Neuronal stem cell (in vitro differentiated cells): ENCODE measurements at regions not wholly inside any gene's neighbourhood (a gene's known extent, or its start where the extent isn't known, plus 50 kb on each side); places are given as distances from the start of the nearest gene placed in this dataset.

Source experiments
- DNase-seq: peaks from one replicate; pipeline ENCODE4 v3.0.0-alpha.2; 2013; ENCODE audit warnings: low spot score
- H2AFZ ChIP-seq: one replicate; pipeline ENCODE4 v1.6.1; 2013; ENCODE audit warnings: mild to moderate bottlenecking, low read length, inconsistent platforms
- H2AK5ac ChIP-seq: 2 replicates; pipeline ENCODE4 v1.6.1; 2013; ENCODE audit warnings: low read depth, mild to moderate bottlenecking, inconsistent platforms, low read length, moderate library complexity, mixed read lengths
- H2BK120ac ChIP-seq: 2 replicates; pipeline ENCODE4 v1.6.1; 2013; ENCODE audit warnings: low read depth, mild to moderate bottlenecking, inconsistent platforms, low read length, moderate library complexity, mixed read lengths
- H2BK12ac ChIP-seq: one replicate; pipeline ENCODE4 v1.6.1; 2013; ENCODE audit warnings: low read length, inconsistent platforms
- H2BK15ac ChIP-seq: 2 replicates; pipeline ENCODE4 v1.6.1; 2013; ENCODE audit warnings: mild to moderate bottlenecking, low read length, inconsistent platforms, mixed read lengths
- H2BK5ac ChIP-seq: one replicate; pipeline ENCODE4 v1.6.1; 2013; ENCODE audit warnings: inconsistent platforms, mild to moderate bottlenecking, low read length, moderate library complexity
- H3K14ac ChIP-seq: one replicate; pipeline ENCODE4 v1.6.1; 2013; ENCODE audit warnings: low read length, inconsistent platforms
- H3K18ac ChIP-seq: 2 replicates; pipeline ENCODE4 v1.6.1; 2013; ENCODE audit warnings: low read length, inconsistent platforms
- H3K23ac ChIP-seq: 2 replicates; pipeline ENCODE4 v1.6.1; 2013; ENCODE audit warnings: low read depth, mild to moderate bottlenecking, mixed read lengths, low read length, inconsistent platforms; ENCODE audit not compliant: poor library complexity
- H3K27ac ChIP-seq: replicated peaks from 3 replicates; pipeline ENCODE4 v1.5.1; 2013; ENCODE audit warnings: low read length, inconsistent platforms
- H3K27me3 ChIP-seq, 3 experiments: 2 replicates each; pipeline ENCODE4 v1.6.1; 2013; ENCODE audit warnings: low read length in 3 of 3, mild to moderate bottlenecking in 2 of 3, inconsistent platforms in 1 of 3, low read depth in 1 of 3, mixed read lengths in 1 of 3, moderate library complexity in 1 of 3; ENCODE audit not compliant: control insufficient read depth in 3 of 3, insufficient read depth in 3 of 3
- H3K36me3 ChIP-seq, 2 donors: replicated peaks in 1 of 2; 2 replicates each; pipeline ENCODE4 v1.6.1; 2013; ENCODE audit warnings: low read length in 2 of 2; ENCODE audit not compliant: control insufficient read depth in 2 of 2, insufficient read depth in 2 of 2
- H3K4ac ChIP-seq: 2 replicates; pipeline ENCODE4 v1.6.1; 2013; ENCODE audit warnings: inconsistent platforms, mild to moderate bottlenecking, low read length, moderate library complexity
- H3K4me1 ChIP-seq, 2 donors: 1 replicate in 1 of 2; 2 replicates in 1 of 2; pipeline ENCODE4 v1.6.1; 2013; ENCODE audit warnings: low read length in 2 of 2, low read depth in 1 of 2; ENCODE audit not compliant: control insufficient read depth in 2 of 2, insufficient read depth in 1 of 2
- H3K4me2 ChIP-seq: one replicate; pipeline ENCODE4 v1.6.1; 2013; ENCODE audit warnings: mild to moderate bottlenecking, low read length, inconsistent platforms; ENCODE audit not compliant: insufficient read depth, poor library complexity, severe bottlenecking
- H3K4me3 ChIP-seq, 2 donors: 2 replicates each; pipeline ENCODE4 v1.5.1; 2013; ENCODE audit warnings: low read length in 2 of 2, mild to moderate bottlenecking in 2 of 2, inconsistent platforms in 1 of 2, moderate library complexity in 1 of 2
- H3K79me1 ChIP-seq: one replicate; pipeline ENCODE4 v1.6.1; 2013; ENCODE audit warnings: low read depth, mild to moderate bottlenecking, inconsistent platforms, low read length, moderate library complexity
- H3K9ac ChIP-seq: one replicate; pipeline ENCODE4 v1.6.1; 2013; ENCODE audit warnings: mild to moderate bottlenecking, low read depth, low read length, inconsistent platforms; ENCODE audit not compliant: poor library complexity
- H3K9me3 ChIP-seq, 2 donors: replicated peaks in 1 of 2; 2 replicates each; pipeline versions ENCODE3 to v1.6.1; 2013; ENCODE audit warnings: low read length in 2 of 2, mild to moderate bottlenecking in 2 of 2, inconsistent platforms in 1 of 2, low read depth in 1 of 2, mixed read lengths in 1 of 2, moderate library complexity in 1 of 2; ENCODE audit not compliant: control insufficient read depth in 2 of 2, insufficient read depth in 1 of 2
- H4K8ac ChIP-seq: one replicate; pipeline ENCODE4 v1.6.1; 2013; ENCODE audit warnings: low read depth, mild to moderate bottlenecking, inconsistent platforms, low read length, moderate library complexity
- H4K91ac ChIP-seq: one replicate; pipeline ENCODE4 v1.6.1; 2013; ENCODE audit warnings: low read length, low read depth, mild to moderate bottlenecking, inconsistent platforms; ENCODE audit not compliant: poor library complexity
- WGBS, 2 donors: extraction: QIAGEN DNeasy Blood & Tissue Kit; methylation state at CpG; one replicate each; pipeline ENCODE4 v1.1.7; 2013; ENCODE audit warnings: missing lambda C conversion rate in 2 of 2, mixed read lengths in 1 of 2; ENCODE audit not compliant: insufficient read length in 2 of 2, insufficient replicate concordance in 1 of 2; ENCODE audit errors: extremely low coverage in 2 of 2; 5-methylcytosine and 5-hydroxymethylcytosine counted together

GRCh38 chr13:108439556-108439955 lies 170.0 kb downstream of the TNFSF13B start:
- Histone ChIP-seq H2AFZ (no peak overlapping the region), H2BK15ac (no peak overlapping the region), H3K4me3 (no peak overlapping the region), H2BK5ac (no peak overlapping the region), H3K4ac (no peak overlapping the region), H3K9ac (no peak overlapping the region), H3K36me3 (no peaks in the 10 kb centered on the region), H2AK5ac (no peak overlapping the region), H3K9me3 (peaks cover 0 to 3% of the 10 kb centered on the region in 2 donors), H2BK120ac (no peak overlapping the region), H3K4me2 (no peak overlapping the region), H3K4me1 (peaks cover 0 to 3% of the 10 kb centered on the region in 2 donors), H3K14ac (no peak overlapping the region), H3K23ac (no peak overlapping the region), H3K18ac (no peak overlapping the region), H3K79me1 (no peaks in the 10 kb centered on the region), H4K8ac (no peak overlapping the region), H3K27ac (no peak overlapping the region), H3K27me3 (no peaks in the 10 kb centered on the region), H4K91ac (no peak overlapping the region), H2BK12ac (no peak overlapping the region)
- no CpG with 5 or more reads among the region's 7 CpGs for WGBS, 2 donors
- DNase-seq, result no peak

- no peak overlapping the region for H4K8ac ChIP-seq
- H3K23ac ChIP-seq, result no peak overlapping the region
- H3K4ac ChIP-seq, result no peak overlapping the region
- WGBS, 2 donors, result no CpG with 5 or more reads among the region's 6 CpGs
- H3K27ac ChIP-seq, result no peak overlapping the region
- peaks cover 0 to 3% of the 10 kb centered on the region in 2 donors for H3K9me3 ChIP-seq
- no peak for DNase-seq
- no peak overlapping the region for H2BK120ac ChIP-seq
- no peak overlapping the region for H4K91ac ChIP-seq
- peaks cover 0 to 3% of the 10 kb centered on the region in 2 donors for H3K4me1 ChIP-seq
- H2AK5ac ChIP-seq, result no peak overlapping the region
- H3K36me3 ChIP-seq, result no peaks in the 10 kb centered on the region
- no peak overlapping the region for H2BK12ac ChIP-seq
- no peak overlapping the region for H3K4me2 ChIP-seq
- H2BK5ac ChIP-seq, result no peak overlapping the region
- H3K9ac ChIP-seq, result no peak overlapping the region
- no peak overlapping the region for H3K18ac ChIP-seq
- no peak overlapping the region for H3K14ac ChIP-seq
- H3K27me3 ChIP-seq, result no peaks in the 10 kb centered on the region
- no peaks in the 10 kb centered on the region for H3K79me1 ChIP-seq
- H2AFZ ChIP-seq, result peak overlapping the region; percentile 14
- H3K4me3 ChIP-seq, result no peak overlapping the region
- no peak overlapping the region for H2BK15ac ChIP-seq
Observed at GRCh38 chr13:108444448-108444847, 174.9 kb downstream of the TNFSF13B start.

- no peak for DNase-seq
- no peak overlapping the region for H3K9ac ChIP-seq
- no peak overlapping the region for H3K27ac ChIP-seq
- no peak overlapping the region for H2BK120ac ChIP-seq
- peaks cover 0 to 7% of the 10 kb centered on the region in 2 donors for H3K4me1 ChIP-seq
- no peak overlapping the region for H4K91ac ChIP-seq
- H3K4me3 ChIP-seq, result no peak overlapping the region
- H4K8ac ChIP-seq, result no peak overlapping the region
- H3K18ac ChIP-seq, result peak overlapping the region; percentile 11
- H2BK15ac ChIP-seq, result no peak overlapping the region
- no peaks in the 10 kb centered on the region for H3K9me3 ChIP-seq
- H3K36me3 ChIP-seq, result no peaks in the 10 kb centered on the region
- H2AK5ac ChIP-seq, result no peak overlapping the region
- H2BK5ac ChIP-seq, result no peak overlapping the region
- no peak overlapping the region for H2BK12ac ChIP-seq
- no peak overlapping the region for H2AFZ ChIP-seq
- no peak overlapping the region for H3K23ac ChIP-seq
- H3K14ac ChIP-seq, result no peak overlapping the region
- H3K27me3 ChIP-seq, result no peaks in the 10 kb centered on the region
- no peaks in the 10 kb centered on the region for H3K79me1 ChIP-seq
- no peak overlapping the region for H3K4me2 ChIP-seq
- no peak overlapping the region for H3K4ac ChIP-seq
Observed at GRCh38 chr13:108448891-108449290, 179.4 kb downstream of the TNFSF13B start.

GRCh38 chr13:108451121-108451520 lies 178.3 kb upstream of the MYO16 start:
- no peak overlapping the region for H2AK5ac ChIP-seq
- no peak overlapping the region for H3K14ac ChIP-seq
- no peak overlapping the region for H4K8ac ChIP-seq
- no peaks in the 10 kb centered on the region for H3K9me3 ChIP-seq
- peaks cover 0 to 4% of the 10 kb centered on the region in 2 donors for H3K4me1 ChIP-seq
- no peak overlapping the region for H2BK12ac ChIP-seq
- no peak overlapping the region for H2BK15ac ChIP-seq
- H3K79me1 ChIP-seq, result no peaks in the 10 kb centered on the region
- H2BK120ac ChIP-seq, result no peak overlapping the region
- H3K4me3 ChIP-seq, result no peak overlapping the region
- H3K27ac ChIP-seq, result peak overlapping the region; percentile 72
- no peak overlapping the region for H3K18ac ChIP-seq
- no peak overlapping the region for H3K23ac ChIP-seq
- no peak overlapping the region for H4K91ac ChIP-seq
- H2AFZ ChIP-seq, result peak overlapping the region; percentile 17
- H3K4ac ChIP-seq, result no peak overlapping the region
- no peak overlapping the region for H2BK5ac ChIP-seq
- DNase-seq, result peak; percentile 45
- no peak overlapping the region for H3K4me2 ChIP-seq
- no peaks in the 10 kb centered on the region for H3K36me3 ChIP-seq
- no peaks in the 10 kb centered on the region for H3K27me3 ChIP-seq
- no peak overlapping the region for H3K9ac ChIP-seq
- no CpG with 5 or more reads among the region's 5 CpGs for whole genome bisulfite sequencing, 2 donors
